ENCODE measurements at regions not wholly inside any gene's neighbourhood (a gene's known extent, or its start where the extent isn't known, plus 50 kb on each side); places are given as distances from the start of the nearest gene placed in this dataset.

- TF ChIP-seq CTCF (IDR thresholded peaks at IDR 0.05): no peak
- intact Hi-C loops (cut with DNase I): no loop called here
- H3K4me3 ChIP-seq: no peak overlapping the region
- H3K36me3 ChIP-seq: no peaks in the 10 kb centered on the region
- no peak for DNase-seq
- no peak overlapping the region for H3K27ac ChIP-seq
- H3K9me3 ChIP-seq: no peaks in the 10 kb centered on the region
- no peaks in the 10 kb centered on the region for H3K27me3 ChIP-seq
- H3K9ac ChIP-seq (ENCODE audit: low read depth in 2 of 2, low read length in 2 of 2): no peak overlapping the region
- no peaks in the 10 kb centered on the region for H3K4me1 ChIP-seq
Observed at GRCh38 chr16:75997606-75998005, 271.3 kb upstream of the CPHXL start.

- no peak for TF ChIP-seq CTCF (IDR thresholded peaks at IDR 0.05)
- no peak for DNase-seq
- Histone ChIP-seq H3K9ac (ENCODE audit: low read depth in 2 of 2, low read length in 2 of 2) (no peak overlapping the region), H3K27me3 (no peaks in the 10 kb centered on the region), H3K4me1 (no peaks in the 10 kb centered on the region), H3K4me3 (no peak overlapping the region), H3K9me3 (no peaks in the 10 kb centered on the region), H3K27ac (no peak overlapping the region), H3K36me3 (no peaks in the 10 kb centered on the region)
- intact Hi-C loops (cut with DNase I): no loop called here
Observed at GRCh38 chr16:76007645-76008044, 269.6 kb upstream of the CNTNAP4 start.

GRCh38 chr16:76023835-76024234 is 253.4 kb upstream of the CNTNAP4 start:
- H3K27ac ChIP-seq: no peak overlapping the region
- no peak for TF ChIP-seq CTCF (IDR thresholded peaks at IDR 0.05)
- no peaks in the 10 kb centered on the region for H3K27me3 ChIP-seq
- no peak overlapping the region for H3K9ac ChIP-seq (ENCODE audit: low read depth in 2 of 2, low read length in 2 of 2)
- no peaks in the 10 kb centered on the region for H3K36me3 ChIP-seq
- no peak for DNase-seq
- H3K9me3 ChIP-seq: no peaks in the 10 kb centered on the region
- H3K4me3 ChIP-seq: no peak overlapping the region
- intact Hi-C loops (cut with DNase I): no loop called here
- H3K4me1 ChIP-seq: no peaks in the 10 kb centered on the region

- Histone ChIP-seq H3K9me3 (no peaks in the 10 kb centered on the region), H3K9ac (ENCODE audit: low read depth in 2 of 2, low read length in 2 of 2) (no peak overlapping the region), H3K4me1 (no peaks in the 10 kb centered on the region), H3K27me3 (no peaks in the 10 kb centered on the region), H3K4me3 (no peak overlapping the region), H3K36me3 (no peaks in the 10 kb centered on the region), H3K27ac (no peak overlapping the region)
- no peak for DNase-seq
- intact Hi-C loops (cut with DNase I): no loop called here
- TF ChIP-seq CTCF (IDR thresholded peaks at IDR 0.05): no peak
Observed at GRCh38 chr16:76035689-76036088, 241.5 kb upstream of the CNTNAP4 start.

GRCh38 chr16:76038097-76038496 is 239.1 kb upstream of the CNTNAP4 start:
- H3K9ac ChIP-seq (ENCODE audit: low read depth in 2 of 2, low read length in 2 of 2): no peak overlapping the region
- no peak for DNase-seq
- H3K9me3 ChIP-seq: no peaks in the 10 kb centered on the region
- H3K4me1 ChIP-seq: no peaks in the 10 kb centered on the region
- H3K27me3 ChIP-seq: no peaks in the 10 kb centered on the region
- no peak for TF ChIP-seq CTCF (IDR thresholded peaks at IDR 0.05)
- no peak overlapping the region for H3K27ac ChIP-seq
- no peak overlapping the region for H3K4me3 ChIP-seq
- intact Hi-C loops (cut with DNase I): no loop called here
- no peaks in the 10 kb centered on the region for H3K36me3 ChIP-seq

- H3K9ac ChIP-seq (ENCODE audit: low read depth in 2 of 2, low read length in 2 of 2): no peak overlapping the region
- intact Hi-C loops (cut with DNase I): no loop called here
- no peak for DNase-seq
- no peaks in the 10 kb centered on the region for H3K4me1 ChIP-seq
- no peaks in the 10 kb centered on the region for H3K36me3 ChIP-seq
- TF ChIP-seq CTCF (IDR thresholded peaks at IDR 0.05): no peak
- no peaks in the 10 kb centered on the region for H3K9me3 ChIP-seq
- no peak overlapping the region for H3K4me3 ChIP-seq
- H3K27me3 ChIP-seq: no peaks in the 10 kb centered on the region
- H3K27ac ChIP-seq: no peak overlapping the region
Observed at GRCh38 chr16:76052725-76053124, 224.5 kb upstream of the CNTNAP4 start.

Data from colonic mucosa (tissue), 4 donors.